DND-41 (cell line): ENCODE measurements at regions not wholly inside any gene's neighbourhood (a gene's known extent, or its start where the extent isn't known, plus 50 kb on each side); places are given as distances from the start of the nearest gene placed in this dataset.

ENCODE experiments used
- ATAC-seq: fragments of 200-7000 bp; cut with Tn5 transposase; 3 replicates; pipeline ENCODE4 v1.9.1; 2021; ENCODE audit warnings: low read depth; ENCODE audit not compliant: insufficient read depth
- DNase-seq: peaks from one replicate; pipeline ENCODE4 v3.0.0-alpha.2; 2020
- H2AFZ ChIP-seq: 2 replicates; pipeline ENCODE4 v1.6.0; 2012; ENCODE audit warnings: low read depth, low read length
- H3K27ac ChIP-seq: 2 replicates; pipeline ENCODE4 v1.5.1; 2012; ENCODE audit warnings: low read length, inconsistent platforms
- H3K27me3 ChIP-seq: fragments of 200-600 bp; sonication (generic); 2 replicates; pipeline ENCODE4 v1.6.0; 2012; ENCODE audit warnings: low read length, mild to moderate bottlenecking, inconsistent platforms; ENCODE audit not compliant: insufficient read depth, poor library complexity
- H3K36me3 ChIP-seq: 2 replicates; pipeline ENCODE4 v1.5.1; 2012; ENCODE audit warnings: low read length, inconsistent platforms; ENCODE audit not compliant: insufficient read depth
- H3K4me1 ChIP-seq: 2 replicates; pipeline ENCODE4 v1.5.1; 2012; ENCODE audit warnings: mild to moderate bottlenecking, low read length; ENCODE audit not compliant: insufficient read depth
- H3K4me2 ChIP-seq: 2 replicates; pipeline ENCODE4 v1.6.0; 2012; ENCODE audit warnings: mild to moderate bottlenecking, moderate library complexity, low read length, inconsistent platforms; ENCODE audit not compliant: insufficient read depth
- H3K4me3 ChIP-seq, 2 experiments: fragments of 200-600 bp in 1 of 2; shearing (Covaris generic) in 1 of 2; 2 replicates each; pipeline ENCODE4 v1.5.1; 2012 to 2016; ENCODE audit warnings: inconsistent platforms in 2 of 2, low read length in 2 of 2, mild to moderate bottlenecking in 2 of 2, low read depth in 1 of 2, moderate library complexity in 1 of 2
- H3K79me2 ChIP-seq: 2 replicates; pipeline ENCODE4 v1.6.0; 2012; ENCODE audit warnings: low read length, inconsistent platforms; ENCODE audit not compliant: insufficient read depth
- H3K9ac ChIP-seq: 2 replicates; pipeline ENCODE4 v1.6.0; 2012; ENCODE audit warnings: low read depth, mild to moderate bottlenecking, inconsistent platforms, low read length, moderate library complexity
- H3K9me3 ChIP-seq: 2 replicates; pipeline ENCODE4 v1.5.1; 2012; ENCODE audit warnings: low read length, moderate library complexity, mild to moderate bottlenecking, inconsistent platforms; ENCODE audit not compliant: insufficient read depth, severe bottlenecking
- H4K20me1 ChIP-seq: 2 replicates; pipeline ENCODE4 v1.6.0; 2012; ENCODE audit warnings: low read length; ENCODE audit not compliant: insufficient read depth
- EZH2 ChIP-seq: IDR thresholded peaks from 3 replicates; pipeline ENCODE4 v1.6.1; 2012; ENCODE audit warnings: borderline replicate concordance, low read depth, mild to moderate bottlenecking, moderate library complexity, low read length, inconsistent platforms; ENCODE audit not compliant: severe bottlenecking
- TF ChIP-seq, protein P1 (sequence below): IDR thresholded peaks from 2 replicates; pipeline ENCODE4 v1.5.1; 2012; ENCODE audit warnings: borderline replicate concordance, low read length, moderate library complexity, mild to moderate bottlenecking; ENCODE audit not compliant: poor library complexity, severe bottlenecking; ENCODE audit errors: extremely low read depth

DNA sequence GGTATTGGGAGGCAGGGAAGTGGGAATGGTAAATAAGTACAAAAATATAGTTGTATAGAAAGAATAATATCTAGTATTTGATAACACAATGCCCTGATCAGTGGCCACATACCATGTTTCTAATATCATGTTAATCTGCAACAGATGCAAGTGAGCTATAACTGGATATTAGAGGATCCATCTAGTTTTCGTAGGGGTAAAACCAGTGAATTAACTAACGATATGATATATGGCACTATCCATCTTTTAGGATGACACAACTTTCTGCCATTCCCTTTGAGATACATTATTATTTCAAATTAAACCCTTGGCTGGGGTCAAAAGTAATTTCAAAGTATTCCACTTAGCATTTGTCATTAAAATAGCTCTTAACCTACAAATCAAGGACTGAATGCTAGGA, 1686.2 kb downstream of the SLITRK1 start:
- H3K4me2 ChIP-seq = no peak overlapping the region
- H3K27ac ChIP-seq = no peak overlapping the region
- no peaks in the 10 kb centered on the region for H3K4me1 ChIP-seq
- H3K4me3 ChIP-seq = no peak overlapping the region
- no peaks in the 10 kb centered on the region for H3K79me2 ChIP-seq
- ATAC-seq (no peak), DNase-seq (no peak)
- H4K20me1 ChIP-seq = no peaks in the 10 kb centered on the region
- TF ChIP-seq, protein P1, sequence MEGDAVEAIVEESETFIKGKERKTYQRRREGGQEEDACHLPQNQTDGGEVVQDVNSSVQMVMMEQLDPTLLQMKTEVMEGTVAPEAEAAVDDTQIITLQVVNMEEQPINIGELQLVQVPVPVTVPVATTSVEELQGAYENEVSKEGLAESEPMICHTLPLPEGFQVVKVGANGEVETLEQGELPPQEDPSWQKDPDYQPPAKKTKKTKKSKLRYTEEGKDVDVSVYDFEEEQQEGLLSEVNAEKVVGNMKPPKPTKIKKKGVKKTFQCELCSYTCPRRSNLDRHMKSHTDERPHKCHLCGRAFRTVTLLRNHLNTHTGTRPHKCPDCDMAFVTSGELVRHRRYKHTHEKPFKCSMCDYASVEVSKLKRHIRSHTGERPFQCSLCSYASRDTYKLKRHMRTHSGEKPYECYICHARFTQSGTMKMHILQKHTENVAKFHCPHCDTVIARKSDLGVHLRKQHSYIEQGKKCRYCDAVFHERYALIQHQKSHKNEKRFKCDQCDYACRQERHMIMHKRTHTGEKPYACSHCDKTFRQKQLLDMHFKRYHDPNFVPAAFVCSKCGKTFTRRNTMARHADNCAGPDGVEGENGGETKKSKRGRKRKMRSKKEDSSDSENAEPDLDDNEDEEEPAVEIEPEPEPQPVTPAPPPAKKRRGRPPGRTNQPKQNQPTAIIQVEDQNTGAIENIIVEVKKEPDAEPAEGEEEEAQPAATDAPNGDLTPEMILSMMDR = no peak
- TF ChIP-seq EZH2 = no peak
- H3K9ac ChIP-seq = no peak overlapping the region
- H3K36me3 ChIP-seq = no peaks in the 10 kb centered on the region
- no peaks in the 10 kb centered on the region for H3K27me3 ChIP-seq
- no peaks in the 10 kb centered on the region for H3K9me3 ChIP-seq
- H2AFZ ChIP-seq = no peak overlapping the region

GRCh38 chr13:82187227-82187626, 1695.0 kb downstream of the SLITRK1 start:
- no peak overlapping the region for H3K4me2 ChIP-seq
- H3K36me3 ChIP-seq = no peaks in the 10 kb centered on the region
- H3K79me2 ChIP-seq = no peaks in the 10 kb centered on the region
- DNase-seq = no peak
- no peak overlapping the region for H3K9ac ChIP-seq
- no peak overlapping the region for H3K27ac ChIP-seq
- H3K4me3 ChIP-seq = no peak overlapping the region
- no peaks in the 10 kb centered on the region for H3K4me1 ChIP-seq
- H4K20me1 ChIP-seq = no peaks in the 10 kb centered on the region
- H2AFZ ChIP-seq = no peak overlapping the region
- TF ChIP-seq, protein P1 = no peak
- TF ChIP-seq EZH2 = no peak
- no peaks in the 10 kb centered on the region for H3K9me3 ChIP-seq
- no peak for ATAC-seq
- no peaks in the 10 kb centered on the region for H3K27me3 ChIP-seq

DNA sequence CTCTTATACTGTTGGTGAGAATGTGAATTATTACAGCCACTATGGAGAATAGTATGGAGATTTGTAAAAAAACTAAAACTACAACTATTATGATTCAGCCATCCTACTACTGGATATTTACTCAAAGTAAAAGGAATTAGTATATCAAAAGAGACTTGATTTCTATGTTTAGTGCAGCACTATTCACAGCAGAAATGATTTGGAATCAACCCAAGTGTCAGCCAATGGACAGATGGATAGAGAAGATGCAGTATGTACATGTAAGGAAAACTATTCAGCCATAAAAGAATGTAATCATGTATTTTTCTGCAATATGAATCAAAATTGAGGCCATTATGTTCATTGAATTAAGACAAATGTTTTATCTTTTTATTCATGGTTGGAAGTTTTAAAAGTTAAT, 1705.5 kb downstream of the SLITRK1 start:
- Histone ChIP-seq H3K9ac (no peak overlapping the region), H2AFZ (no peak overlapping the region), H3K36me3 (no peaks in the 10 kb centered on the region), H3K79me2 (no peaks in the 10 kb centered on the region), H3K4me2 (no peak overlapping the region), H3K27ac (no peak overlapping the region), H3K27me3 (no peaks in the 10 kb centered on the region), H3K4me1 (no peaks in the 10 kb centered on the region), H3K9me3 (no peaks in the 10 kb centered on the region), H4K20me1 (no peaks in the 10 kb centered on the region), H3K4me3 (no peak overlapping the region)
- DNase-seq = no peak
- TF ChIP-seq, protein P1 = no peak
- TF ChIP-seq EZH2 = no peak
- ATAC-seq = no peak
